GM23338 (cell line): ENCODE measurements at regions not wholly inside any gene's neighbourhood (a gene's known extent, or its start where the extent isn't known, plus 50 kb on each side); places are given as distances from the start of the nearest gene placed in this dataset.

Experiments
- ATAC-seq: fragments of 200-7000 bp; cut with Tn5 transposase; 3 replicates; pipeline ENCODE4 v1.9.1; 2020
- DNase-seq: peaks from one replicate; pipeline ENCODE4 v3.0.0-alpha.2; 2015; ENCODE audit warnings: low spot score
- H2AFZ ChIP-seq: fragments of 200-600 bp; sonication (generic); 2 replicates; pipeline ENCODE4 v1.8.0; 2016; ENCODE audit warnings: antibody characterized with exemption, mild to moderate bottlenecking, moderate library complexity
- H3F3A ChIP-seq: fragments of 200-600 bp; sonication (generic); replicated peaks from 2 replicates; pipeline ENCODE4 v1.8.0; 2017; ENCODE audit warnings: antibody characterized with exemption, mixed run types, low read depth
- H3K27ac ChIP-seq: fragments of 200-600 bp; sonication (generic); 2 replicates; pipeline ENCODE4 v1.6.1; 2016; ENCODE audit warnings: low read depth
- H3K27me3 ChIP-seq: fragments of 200-600 bp; sonication (generic); 2 replicates; pipeline ENCODE4 v1.8.0; 2016; ENCODE audit warnings: mild to moderate bottlenecking, mixed run types, moderate library complexity; ENCODE audit not compliant: insufficient read depth
- H3K36me3 ChIP-seq: fragments of 200-600 bp; sonication (generic); 2 replicates; pipeline ENCODE4 v1.8.0; 2016; ENCODE audit warnings: mild to moderate bottlenecking; ENCODE audit not compliant: insufficient read depth
- H3K4me1 ChIP-seq: fragments of 200-600 bp; sonication (generic); 2 replicates; pipeline ENCODE4 v1.8.0; 2016; ENCODE audit warnings: mild to moderate bottlenecking, moderate library complexity; ENCODE audit not compliant: insufficient read depth
- H3K4me2 ChIP-seq: fragments of 200-600 bp; sonication (generic); 2 replicates; pipeline ENCODE4 v1.7.1; 2017; ENCODE audit warnings: mixed run types
- H3K4me3 ChIP-seq: fragments of 200-600 bp; sonication (generic); 2 replicates; pipeline ENCODE4 v1.6.1; 2016; ENCODE audit warnings: mixed run types
- H3K79me2 ChIP-seq: fragments of 200-600 bp; sonication (generic); replicated peaks from 2 replicates; pipeline ENCODE4 v1.8.0; 2017; ENCODE audit warnings: mild to moderate bottlenecking; ENCODE audit not compliant: insufficient read depth
- H3K9me2 ChIP-seq: fragments of 200-600 bp; sonication (generic); 2 replicates; pipeline ENCODE4 v1.8.0; 2017; ENCODE audit not compliant: insufficient read depth
- H4K20me1 ChIP-seq: fragments of 200-600 bp; sonication (generic); replicated peaks from 2 replicates; pipeline ENCODE4 v1.8.0; 2017; ENCODE audit warnings: mild to moderate bottlenecking; ENCODE audit not compliant: insufficient read depth
- H3K27ac Mint-ChIP-seq: 2 replicates; pipeline ENCODE4 v1.8.0; 2020; ENCODE audit warnings: inconsistent platforms, mild to moderate bottlenecking, moderate library complexity, mixed read lengths
- H3K27me3 Mint-ChIP-seq: 3 replicates; pipeline ENCODE4 v1.8.0; 2022; ENCODE audit warnings: low read depth, mild to moderate bottlenecking, moderate library complexity, mixed read lengths, inconsistent platforms; ENCODE audit not compliant: insufficient read depth, poor library complexity
- H3K36me3 Mint-ChIP-seq: 3 replicates; pipeline ENCODE4 v1.8.0; 2021; ENCODE audit warnings: low read depth, mild to moderate bottlenecking, inconsistent platforms, moderate library complexity, mixed read lengths
- H3K4me1 Mint-ChIP-seq: 3 replicates; pipeline ENCODE4 v1.8.0; 2020; ENCODE audit warnings: mild to moderate bottlenecking, inconsistent platforms, mixed read lengths
- H3K4me3 Mint-ChIP-seq: 3 replicates; pipeline ENCODE4 v1.8.0; 2021; ENCODE audit warnings: moderate library complexity, mild to moderate bottlenecking, inconsistent platforms, mixed read lengths
- H3K9me3 Mint-ChIP-seq: 3 replicates; pipeline ENCODE4 v1.8.0; 2020; ENCODE audit warnings: moderate library complexity, mild to moderate bottlenecking, inconsistent platforms, mixed read lengths
- CREB1 ChIP-seq: fragments of 250-450 bp; sonication (Bioruptor Pico); IDR thresholded peaks from 2 replicates; pipeline ENCODE4 v1.5.0; 2020; ENCODE audit warnings: low read depth, mild to moderate bottlenecking, moderate library complexity
- EZH2 ChIP-seq: fragments of 200-600 bp; sonication (generic); IDR thresholded peaks from one replicate; pipeline ENCODE4 v1.8.0; 2017; ENCODE audit warnings: antibody characterized with exemption, mild to moderate bottlenecking, low read depth; ENCODE audit not compliant: unreplicated experiment
- EZH2phosphoT487 ChIP-seq: fragments of 200-600 bp; sonication (generic); IDR thresholded peaks from one replicate; pipeline ENCODE4 v1.8.1; 2018; ENCODE audit warnings: antibody characterized with exemption; ENCODE audit not compliant: unreplicated experiment
- JUNB ChIP-seq: IDR thresholded peaks from one replicate; pipeline ENCODE4 v1.6.1; 2016; ENCODE audit warnings: antibody characterized with exemption; ENCODE audit not compliant: unreplicated experiment
- NANOG ChIP-seq: IDR thresholded peaks from 2 replicates; pipeline ENCODE4 v1.6.1; 2016; ENCODE audit warnings: antibody characterized with exemption, borderline replicate concordance
- POLR2AphosphoS5 ChIP-seq: IDR thresholded peaks from 2 replicates; pipeline ENCODE4 v1.6.1; 2016; ENCODE audit warnings: antibody characterized with exemption, low read depth
- STAT1 ChIP-seq: IDR thresholded peaks from one replicate; pipeline ENCODE4 v1.6.1; 2016; ENCODE audit warnings: antibody characterized with exemption; ENCODE audit not compliant: unreplicated experiment
- ZNF114 ChIP-seq: fragments of 250-450 bp; sonication (Bioruptor Pico); IDR thresholded peaks from 2 replicates; pipeline ENCODE4 v1.5.0; 2020; ENCODE audit warnings: mild to moderate bottlenecking, moderate library complexity
- ZNF331 ChIP-seq: fragments of 250-450 bp; sonication (Bioruptor Pico); IDR thresholded peaks from 2 replicates; pipeline ENCODE4 v1.5.0; 2020; ENCODE audit warnings: low read depth, mild to moderate bottlenecking, moderate library complexity
- ZNF462 ChIP-seq: fragments of 250-450 bp; sonication (Bioruptor Pico); IDR thresholded peaks from 2 replicates; pipeline ENCODE4 v1.5.0; 2020; ENCODE audit warnings: mild to moderate bottlenecking, moderate library complexity
- TF ChIP-seq, protein P1 (sequence below), 2 experiments: fragments of 200-600 bp in 1 of 2; sonication (generic) in 1 of 2; conservative IDR thresholded peaks; 2 replicates each; pipeline versions ENCODE4 v1.5.1 to v1.6.1; 2016 to 2017; ENCODE audit warnings: antibody characterized with exemption in 2 of 2, low read depth in 2 of 2, mild to moderate bottlenecking in 2 of 2, moderate library complexity in 1 of 2
- TF ChIP-seq, protein P2 (sequence below): IDR thresholded peaks from 2 replicates; pipeline ENCODE4 v1.6.1; 2016; ENCODE audit warnings: antibody characterized with exemption

DNA sequence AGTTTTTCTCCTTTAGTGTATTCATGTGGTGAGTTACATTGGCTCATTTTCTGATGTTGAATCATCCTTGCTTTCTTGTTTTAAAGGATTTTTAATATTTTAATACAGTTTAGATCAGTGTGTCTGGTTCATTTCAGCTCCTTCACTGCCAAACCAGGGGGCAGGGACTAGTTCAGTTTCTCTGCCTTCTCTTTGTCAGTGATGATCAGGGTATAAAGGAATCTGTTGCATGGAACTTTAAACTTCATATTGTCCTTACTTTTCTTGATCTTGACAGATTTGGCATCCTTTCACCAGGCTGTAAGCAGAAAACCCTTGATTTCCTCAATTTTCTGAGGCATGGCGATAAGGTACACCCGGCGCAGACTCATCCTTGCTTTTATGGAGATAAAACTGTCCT lies 149.4 kb downstream of the KDR start:
- Mint-ChIP-seq H3K27me3 (no peaks in the 10 kb centered on the region), H3K4me3 (no peak overlapping the region), H3K9me3 (no peaks in the 10 kb centered on the region), H3K4me1 (peaks cover 8% of the 10 kb centered on the region; the same call in 2 of the 3 replicates), H3K27ac (no peak overlapping the region), H3K36me3 (no peaks in the 10 kb centered on the region)
- H3K27me3 ChIP-seq = no peaks in the 10 kb centered on the region
- no peak overlapping the region for H2AFZ ChIP-seq
- no peaks in the 10 kb centered on the region for H3F3A ChIP-seq
- no peaks in the 10 kb centered on the region for H3K4me1 ChIP-seq
- H3K27ac ChIP-seq = no peak overlapping the region
- ATAC-seq (no peak), DNase-seq (no peak)
- H3K4me3 ChIP-seq = no peak overlapping the region
- H3K4me2 ChIP-seq = no peak overlapping the region
- no peaks in the 10 kb centered on the region for H3K79me2 ChIP-seq
- no peaks in the 10 kb centered on the region for H4K20me1 ChIP-seq
- H3K36me3 ChIP-seq = no peaks in the 10 kb centered on the region
- H3K9me2 ChIP-seq = no peaks in the 10 kb centered on the region
- TF ChIP-seq JUNB (no peak), ZNF331 (no peak), STAT1 (no peak), POLR2AphosphoS5 (no peak)

DNA sequence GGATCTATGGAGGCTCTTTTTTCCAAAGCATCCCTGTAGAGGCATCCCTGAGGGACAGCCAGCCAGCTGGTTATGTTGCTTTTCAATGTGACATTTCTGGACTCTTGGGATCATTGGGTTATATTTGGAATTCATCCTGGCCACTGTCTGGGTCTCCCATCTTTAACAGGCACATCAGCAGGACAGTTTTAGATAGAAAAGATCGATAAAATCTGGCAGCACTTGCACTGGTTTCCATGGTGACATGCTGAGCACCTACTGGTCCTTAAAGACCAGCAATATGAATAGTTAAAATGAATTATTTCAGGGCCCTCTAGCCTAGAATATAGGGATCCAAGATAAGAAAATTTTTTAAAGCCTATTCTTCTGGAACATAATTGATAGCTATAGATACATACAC lies 151.6 kb downstream of the KDR start:
- no peaks in the 10 kb centered on the region for H3F3A ChIP-seq
- H3K4me3 ChIP-seq = no peak overlapping the region
- H3K4me1 ChIP-seq = no peaks in the 10 kb centered on the region
- ATAC-seq = no peak
- no peaks in the 10 kb centered on the region for H4K20me1 ChIP-seq
- no peak overlapping the region for H3K27ac Mint-ChIP-seq
- no peaks in the 10 kb centered on the region for H3K27me3 Mint-ChIP-seq
- no peak for DNase-seq
- no peaks in the 10 kb centered on the region for H3K36me3 Mint-ChIP-seq
- no peaks in the 10 kb centered on the region for H3K9me3 Mint-ChIP-seq
- H3K27ac ChIP-seq = no peak overlapping the region
- H3K4me2 ChIP-seq = no peak overlapping the region
- H3K9me2 ChIP-seq = no peaks in the 10 kb centered on the region
- H3K36me3 ChIP-seq = no peaks in the 10 kb centered on the region
- no peaks in the 10 kb centered on the region for H3K27me3 ChIP-seq
- peaks cover 8% of the 10 kb centered on the region; the same call in 2 of the 3 replicates for H3K4me1 Mint-ChIP-seq
- no peak overlapping the region for H2AFZ ChIP-seq
- no peak overlapping the region for H3K4me3 Mint-ChIP-seq
- no peaks in the 10 kb centered on the region for H3K79me2 ChIP-seq
- TF ChIP-seq STAT1 = no peak
- no peak for TF ChIP-seq ZNF331
- no peak for TF ChIP-seq EZH2phosphoT487
- no peak for TF ChIP-seq EZH2
- no peak for TF ChIP-seq CREB1 (CRISPR knock-in tag)
- TF ChIP-seq NANOG = no peak
- no peak for TF ChIP-seq ZNF114 (CRISPR knock-in tag)
- no peak for TF ChIP-seq ZNF462 (CRISPR knock-in tag)
- TF ChIP-seq, protein P1, sequence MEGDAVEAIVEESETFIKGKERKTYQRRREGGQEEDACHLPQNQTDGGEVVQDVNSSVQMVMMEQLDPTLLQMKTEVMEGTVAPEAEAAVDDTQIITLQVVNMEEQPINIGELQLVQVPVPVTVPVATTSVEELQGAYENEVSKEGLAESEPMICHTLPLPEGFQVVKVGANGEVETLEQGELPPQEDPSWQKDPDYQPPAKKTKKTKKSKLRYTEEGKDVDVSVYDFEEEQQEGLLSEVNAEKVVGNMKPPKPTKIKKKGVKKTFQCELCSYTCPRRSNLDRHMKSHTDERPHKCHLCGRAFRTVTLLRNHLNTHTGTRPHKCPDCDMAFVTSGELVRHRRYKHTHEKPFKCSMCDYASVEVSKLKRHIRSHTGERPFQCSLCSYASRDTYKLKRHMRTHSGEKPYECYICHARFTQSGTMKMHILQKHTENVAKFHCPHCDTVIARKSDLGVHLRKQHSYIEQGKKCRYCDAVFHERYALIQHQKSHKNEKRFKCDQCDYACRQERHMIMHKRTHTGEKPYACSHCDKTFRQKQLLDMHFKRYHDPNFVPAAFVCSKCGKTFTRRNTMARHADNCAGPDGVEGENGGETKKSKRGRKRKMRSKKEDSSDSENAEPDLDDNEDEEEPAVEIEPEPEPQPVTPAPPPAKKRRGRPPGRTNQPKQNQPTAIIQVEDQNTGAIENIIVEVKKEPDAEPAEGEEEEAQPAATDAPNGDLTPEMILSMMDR (conservative IDR thresholded peaks at IDR 0.05; ENCODE audit: low read depth in 2 of 2) = no peak
- TF ChIP-seq, protein P2, sequence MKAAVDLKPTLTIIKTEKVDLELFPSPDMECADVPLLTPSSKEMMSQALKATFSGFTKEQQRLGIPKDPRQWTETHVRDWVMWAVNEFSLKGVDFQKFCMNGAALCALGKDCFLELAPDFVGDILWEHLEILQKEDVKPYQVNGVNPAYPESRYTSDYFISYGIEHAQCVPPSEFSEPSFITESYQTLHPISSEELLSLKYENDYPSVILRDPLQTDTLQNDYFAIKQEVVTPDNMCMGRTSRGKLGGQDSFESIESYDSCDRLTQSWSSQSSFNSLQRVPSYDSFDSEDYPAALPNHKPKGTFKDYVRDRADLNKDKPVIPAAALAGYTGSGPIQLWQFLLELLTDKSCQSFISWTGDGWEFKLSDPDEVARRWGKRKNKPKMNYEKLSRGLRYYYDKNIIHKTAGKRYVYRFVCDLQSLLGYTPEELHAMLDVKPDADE = no peak
- TF ChIP-seq JUNB = no peak
- TF ChIP-seq POLR2AphosphoS5 = no peak
